Adrenal gland (tissue), 9 donors: ENCODE measurements at regions not wholly inside any gene's neighbourhood (a gene's known extent, or its start where the extent isn't known, plus 50 kb on each side); places are given as distances from the start of the nearest gene placed in this dataset.

Experiments used
- DNase-seq, 7 donors: peaks; one replicate each; pipeline ENCODE4 v3.0.0-alpha.2; 2019 to 2020
- H3K27ac ChIP-seq, 5 donors: fragments of 200-600 bp; sonication (generic) in 4 of 5; 1 replicate in 3 of 5; 2 replicates in 2 of 5; pipeline versions ENCODE4 v1.5.1 to v1.8.0; 2016 to 2020; ENCODE audit warnings: mild to moderate bottlenecking in 1 of 5
- H3K27me3 ChIP-seq: fragments of 200-600 bp; 2 replicates; pipeline ENCODE4 v1.8.0; 2021
- H3K36me3 ChIP-seq, 2 donors: fragments of 200-600 bp; replicated peaks in 1 of 2; 1 replicate in 1 of 2; 2 replicates in 1 of 2; pipeline versions ENCODE4 v1.5.1 to v1.8.0; 2018 to 2022
- H3K4me1 ChIP-seq, 2 donors: fragments of 200-600 bp; replicated peaks in 1 of 2; 1 replicate in 1 of 2; 2 replicates in 1 of 2; pipeline versions ENCODE4 v1.5.1 to v1.8.0; 2018 to 2021
- H3K4me3 ChIP-seq, 4 donors: fragments of 200-600 bp; sonication (generic) in 3 of 4; one replicate each; pipeline ENCODE4 v1.5.1; 2016 to 2018
- H3K9me3 ChIP-seq, 3 donors: fragments of 200-600 bp; sonication (generic) in 1 of 3; replicated peaks in 1 of 3; 1 replicate in 2 of 3; 2 replicates in 1 of 3; pipeline versions ENCODE4 v1.5.1 to v1.8.0; 2016 to 2021
- CTCF ChIP-seq, 6 experiments: fragments of 450-650 bp in 4 of 6; fragments of 200-600 bp in 2 of 6; sonication (generic) in 1 of 6; IDR thresholded peaks; 1 replicate in 5 of 6; 2 replicates in 1 of 6; pipeline versions ENCODE4 v1.5.1 to v1.8.0; 2016 to 2021; ENCODE audit warnings: antibody characterized with exemption in 6 of 6, mild to moderate bottlenecking in 2 of 6, moderate library complexity in 1 of 6
- POLR2A ChIP-seq, 2 donors: fragments of 450-650 bp; IDR thresholded peaks; one replicate each; pipeline ENCODE4 v1.6.1; 2017; ENCODE audit warnings: antibody characterized with exemption in 2 of 2, mild to moderate bottlenecking in 2 of 2, moderate library complexity in 1 of 2
- WGBS, 4 donors: extraction: QIAGEN DNeasy Blood & Tissue Kit in 2 of 4; methylation state at CpG; one replicate each; pipeline versions ENCODE4 v1.1.5 to v1.1.7; 2013 to 2017; 5-methylcytosine and 5-hydroxymethylcytosine counted together
- intact Hi-C, 2 donors: fragments of 100-400 bp; cut with DNase I; formaldehyde crosslinking; loops; one replicate each; pipeline versions ENCODE4 v1.14.1 to v1.15.0; 2022 to 2023
- donor health status: healthy with polysubstance abuse.
- donor health status: Bipolar disorder and iron deficiency.
- donor health status: DM: yes; HTN: yes; CAD: no.
- donor health status: DM: no; HTN: no; CAD: no.
- donor health status: DM: no; HTN: no; CAD: no.

- Histone ChIP-seq H3K9me3 (no peaks in the 10 kb centered on the region), H3K36me3 (no peaks in the 10 kb centered on the region), H3K4me1 (no peaks in the 10 kb centered on the region), H3K4me3 (no peak overlapping the region), H3K27ac (no peak overlapping the region), H3K27me3 (no peaks in the 10 kb centered on the region)
- DNase-seq: no peak
- TF ChIP-seq CTCF (IDR thresholded peaks at IDR 0.05) (no peak), POLR2A (IDR thresholded peaks at IDR 0.05) (no peak)
- intact Hi-C loops: no loop called here
- 70 to 77% (median 73%) methylated on average over 5 of the region's 5 CpGs for WGBS, 4 donors
Observed at GRCh38 chr14:101377069-101377468, 184.2 kb upstream of the DIO3 start.

- Histone ChIP-seq H3K27ac (no peak overlapping the region), H3K4me1 (no peaks in the 10 kb centered on the region)
- whole genome bisulfite sequencing, 4 donors: 35 to 89% (median 55%) methylated on average over 2 of the region's 2 CpGs
Observed at GRCh38 chr14:101379842-101380241, 181.5 kb upstream of the DIO3 start.

GRCh38 chr14:101380512-101380911 lies 180.8 kb upstream of the DIO3 start:
- Histone ChIP-seq H3K4me3 (no peak overlapping the region), H3K27ac (no peak overlapping the region), H3K4me1 (no peaks in the 10 kb centered on the region), H3K27me3 (no peaks in the 10 kb centered on the region), H3K36me3 (no peaks in the 10 kb centered on the region), H3K9me3 (peaks cover 0 to 6% (median 0%) of the 10 kb centered on the region in 3 donors)
- 78 to 96% (median 85%) methylated on average over 3 of the region's 3 CpGs for WGBS, 4 donors
- TF ChIP-seq CTCF (IDR thresholded peaks at IDR 0.05) (no peak), POLR2A (IDR thresholded peaks at IDR 0.05) (no peak)
- intact Hi-C loops: no loop called here
- no peak for DNase-seq

More at GRCh38 chr14:101379842-101380241, 181.5 kb upstream of the DIO3 start:
- Histone ChIP-seq H3K4me3 (no peak overlapping the region), H3K27me3 (no peaks in the 10 kb centered on the region), H3K9me3 (peaks cover 0 to 6% (median 0%) of the 10 kb centered on the region in 3 donors), H3K36me3 (no peaks in the 10 kb centered on the region)
- no peak for DNase-seq
- intact Hi-C loops: no loop called here
- TF ChIP-seq POLR2A (IDR thresholded peaks at IDR 0.05): no peak
- TF ChIP-seq CTCF (IDR thresholded peaks at IDR 0.05): no peak

- Histone ChIP-seq H3K36me3 (no peaks in the 10 kb centered on the region), H3K27ac (no peak overlapping the region), H3K9me3 (peaks cover 0 to 6% (median 0%) of the 10 kb centered on the region in 3 donors), H3K27me3 (no peaks in the 10 kb centered on the region), H3K4me3 (no peak overlapping the region), H3K4me1 (no peaks in the 10 kb centered on the region)
- intact Hi-C loops: no loop called here
- TF ChIP-seq CTCF (IDR thresholded peaks at IDR 0.05) (no peak), POLR2A (IDR thresholded peaks at IDR 0.05) (no peak)
- no peak for DNase-seq
Observed at GRCh38 chr14:101380940-101381339, 180.4 kb upstream of the DIO3 start.
